ENCODE measurements at regions not wholly inside any gene's neighbourhood (a gene's known extent, or its start where the extent isn't known, plus 50 kb on each side); places are given as distances from the start of the nearest gene placed in this dataset.
"Not testable (repeated sequence)": the region's sequence is repeated elsewhere in the genome, so short reads cannot be mapped to it uniquely, and the experiment has no call there.

- DNase-seq = no peak
These were observed 556.1 kb downstream of the RWDD3 start for GRCh38 chr1:95790136-95790535.

GRCh38 chr1:95793893-95794292 is 559.9 kb downstream of the RWDD3 start:
- DNase-seq = no peak

- DNase-seq = not testable (repeated sequence)
These were observed 563.8 kb downstream of the RWDD3 start for GRCh38 chr1:95797761-95798160.

GRCh38 chr1:95806171-95806570 is 572.2 kb downstream of the RWDD3 start:
- no peak for DNase-seq

- DNase-seq = no peak
These were observed 575.4 kb downstream of the RWDD3 start for GRCh38 chr1:95809391-95809790.

GRCh38 chr1:95815511-95815910 is 581.5 kb downstream of the RWDD3 start:
- DNase-seq = no peak

GRCh38 chr1:95829556-95829955 is 595.5 kb downstream of the RWDD3 start:
- DNase-seq = no peak

GRCh38 chr1:95832370-95832769 is 598.4 kb downstream of the RWDD3 start:
- no peak for DNase-seq

GRCh38 chr1:95849439-95849838 is 615.4 kb downstream of the RWDD3 start:
- DNase-seq = no peak

GRCh38 chr1:95850165-95850649 is 616.2 kb downstream of the RWDD3 start:
- DNase-seq = no peak

GRCh38 chr1:95850763-95851162 is 616.8 kb downstream of the RWDD3 start:
- DNase-seq = no peak

- DNase-seq = no peak
These were observed 618.6 kb downstream of the RWDD3 start for GRCh38 chr1:95852483-95853070.

- DNase-seq = no peak
These were observed 620.4 kb downstream of the RWDD3 start for GRCh38 chr1:95854457-95854856.

- DNase-seq = no peak
These were observed 629.1 kb downstream of the RWDD3 start for GRCh38 chr1:95863086-95863485.

GRCh38 chr1:95865769-95866168 is 631.8 kb downstream of the RWDD3 start:
- DNase-seq = no peak

GRCh38 chr1:95876276-95876675 is 642.3 kb downstream of the RWDD3 start:
- DNase-seq = no peak

- no peak for DNase-seq
These were observed 645.6 kb downstream of the RWDD3 start for GRCh38 chr1:95879498-95880050.

- no peak for DNase-seq
These were observed 655.0 kb downstream of the RWDD3 start for GRCh38 chr1:95888941-95889390.

GRCh38 chr1:95889400-95889799 is 655.4 kb downstream of the RWDD3 start:
- no peak for DNase-seq

GRCh38 chr1:95893921-95894320 is 659.9 kb downstream of the RWDD3 start:
- no peak for DNase-seq

- DNase-seq = no peak
These were observed 669.0 kb downstream of the RWDD3 start for GRCh38 chr1:95903060-95903459.

GRCh38 chr1:95905818-95906395 is 671.9 kb downstream of the RWDD3 start:
- no peak for DNase-seq

GRCh38 chr1:95911739-95912138 is 677.7 kb downstream of the RWDD3 start:
- not testable (repeated sequence) for DNase-seq

GRCh38 chr1:95916616-95917015 is 682.6 kb downstream of the RWDD3 start:
- no peak for DNase-seq

Data from occipital lobe (tissue), 1 donor.